ENCODE measurements at regions not wholly inside any gene's neighbourhood (a gene's known extent, or its start where the extent isn't known, plus 50 kb on each side); places are given as distances from the start of the nearest gene placed in this dataset.
"Not testable (repeated sequence)": the region's sequence is repeated elsewhere in the genome, so short reads cannot be mapped to it uniquely, and the experiment has no call there.

- DNase-seq (ENCODE audit: low spot score), result not testable (repeated sequence)
Measured at GRCh38 chr9:88849878-88850277, 141.4 kb upstream of the S1PR3 start.

DNA sequence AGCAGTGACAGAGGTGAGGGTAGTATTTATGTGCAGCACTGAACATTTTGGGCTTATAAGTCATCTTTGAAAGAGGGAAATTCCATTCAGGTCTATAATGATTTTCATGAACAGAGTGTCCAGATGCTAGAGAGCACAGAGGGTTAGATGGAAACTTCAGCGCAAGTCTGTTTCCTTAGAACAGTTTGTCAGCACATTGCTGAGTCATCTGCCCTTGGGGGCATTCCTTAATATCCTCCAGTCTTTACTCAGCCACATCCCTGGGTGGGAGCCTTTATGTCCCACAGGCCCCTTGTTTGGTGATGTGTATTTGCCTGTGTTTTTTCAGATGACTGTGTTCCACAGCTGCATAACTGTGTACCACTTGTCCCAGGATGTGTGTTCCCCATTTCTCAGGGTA, 138.5 kb upstream of the S1PR3 start:
- no peak for DNase-seq (ENCODE audit: low spot score)

DNA sequence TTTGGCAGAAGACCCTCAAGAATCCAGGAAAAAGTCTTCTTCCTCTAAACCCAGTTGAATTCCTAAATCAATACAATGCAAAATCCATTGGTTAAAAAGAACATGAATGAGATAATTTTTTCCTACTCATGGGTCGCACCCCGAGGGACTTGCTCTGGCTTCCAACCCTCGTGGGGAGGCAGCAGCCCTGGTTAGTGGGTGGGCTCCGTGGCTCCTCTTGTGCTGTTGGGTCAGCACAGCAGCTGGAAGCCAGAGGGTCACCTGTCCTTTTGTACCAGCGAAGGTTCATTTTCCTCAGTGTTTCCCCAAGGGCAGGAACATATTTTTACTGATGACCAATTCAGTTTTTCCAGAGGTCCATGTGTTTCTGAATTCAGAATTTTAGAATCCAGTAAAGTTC, 120.6 kb upstream of the S1PR3 start:
- no peak for DNase-seq (ENCODE audit: low spot score)

- no peak for DNase-seq (ENCODE audit: low spot score)
Measured at GRCh38 chr9:88871669-88872068, 119.6 kb upstream of the S1PR3 start.

GRCh38 chr9:88872192-88872946, 118.9 kb upstream of the S1PR3 start:
- no peak for DNase-seq (ENCODE audit: low spot score)

DNA sequence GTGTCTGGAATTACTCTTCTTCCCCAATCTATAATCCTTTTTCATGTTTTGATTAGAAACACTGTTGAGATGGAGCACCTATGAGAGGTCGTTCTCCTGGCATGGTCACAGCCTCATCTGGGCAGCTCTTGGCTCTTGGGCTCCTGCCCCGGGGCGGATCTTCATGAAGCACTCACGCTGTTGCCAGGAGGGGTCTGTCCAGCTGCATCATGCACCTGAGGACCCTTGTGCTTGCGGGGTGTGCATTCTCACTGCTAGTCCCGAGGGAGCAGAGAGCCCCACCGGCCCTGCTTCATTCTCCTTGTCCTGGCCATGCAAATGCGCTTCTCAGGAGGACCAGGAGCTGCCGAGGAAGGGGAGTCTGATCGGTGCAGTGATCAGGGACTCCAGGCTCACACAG, 117.6 kb upstream of the S1PR3 start:
- no peak for DNase-seq (ENCODE audit: low spot score)

DNA sequence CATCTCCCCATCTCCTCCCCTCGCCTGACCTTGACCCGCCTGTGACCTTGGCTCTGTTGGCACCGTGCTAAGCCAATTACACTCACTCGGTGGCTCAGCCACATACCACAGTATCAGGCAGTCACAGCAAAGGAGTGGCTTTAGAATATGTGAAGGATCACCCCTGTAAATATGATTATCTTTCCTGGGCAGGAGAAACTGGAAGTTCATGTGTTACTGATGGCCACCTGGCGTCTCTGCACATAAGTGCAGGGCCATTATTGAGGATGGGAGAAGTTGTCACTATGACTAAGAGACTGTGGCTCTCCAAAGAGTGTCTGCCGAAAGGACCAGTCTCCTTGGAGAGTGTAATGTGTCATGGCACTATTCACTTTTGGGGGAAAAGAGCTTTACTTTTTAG, 116.9 kb upstream of the S1PR3 start:
- DNase-seq (ENCODE audit: low spot score), result peak; percentile 2

DNA sequence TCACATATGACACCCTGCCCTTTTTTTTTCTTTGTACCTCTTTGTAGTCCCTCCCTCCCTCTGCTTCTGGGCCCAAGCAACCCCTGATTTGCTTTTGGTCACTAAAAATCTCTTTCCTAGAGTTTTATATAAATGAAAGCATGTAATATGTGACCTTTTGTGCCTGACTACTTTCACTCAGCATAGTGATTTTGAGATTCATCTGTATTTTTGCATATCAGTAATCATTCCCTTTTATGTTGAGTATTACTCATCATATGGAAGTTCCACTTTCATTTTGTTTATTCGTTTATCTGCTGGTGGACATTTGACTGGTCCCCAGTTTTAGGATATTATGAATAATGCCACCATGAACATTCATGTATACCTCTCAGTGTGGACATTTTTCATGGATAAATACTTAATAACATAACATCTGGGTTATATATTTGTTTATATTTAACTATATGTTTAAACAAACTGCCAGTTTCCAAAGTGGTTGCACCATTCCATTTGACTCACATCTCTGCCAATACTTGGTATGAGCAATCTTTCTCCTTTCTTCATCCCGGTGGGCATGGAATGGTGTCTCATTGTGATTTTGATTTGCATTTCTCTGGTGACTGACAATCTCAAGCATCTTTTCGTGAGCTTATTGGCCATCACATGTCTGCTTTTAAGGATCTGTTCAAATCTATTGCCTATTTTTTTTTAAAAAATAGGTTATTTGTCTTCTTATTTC, 115.7 kb upstream of the S1PR3 start:
- no peak for DNase-seq (ENCODE audit: low spot score)

DNA sequence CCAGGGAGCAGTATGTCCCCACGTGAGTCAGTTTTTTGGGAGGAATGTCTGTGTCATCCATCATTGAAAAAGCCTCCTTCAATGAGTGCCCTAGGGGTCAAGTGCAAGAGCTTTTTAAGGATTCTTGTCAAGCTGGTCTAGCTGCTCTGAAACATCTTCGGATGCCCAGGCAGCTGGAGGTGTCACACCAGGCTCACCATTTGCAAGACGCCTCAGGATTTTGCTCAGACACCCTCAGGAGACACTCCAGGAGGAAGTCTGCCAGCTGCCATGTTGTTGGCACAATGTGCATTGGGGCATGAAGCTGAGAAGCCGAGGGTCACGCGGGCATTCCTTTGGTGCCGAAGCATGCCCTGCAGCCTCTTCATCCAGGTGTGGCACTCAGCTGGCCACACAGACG, 111.1 kb upstream of the S1PR3 start:
- no peak for DNase-seq (ENCODE audit: low spot score)

- not testable (repeated sequence) for DNase-seq (ENCODE audit: low spot score)
Measured at GRCh38 chr9:88884291-88884690, 107.0 kb upstream of the S1PR3 start.

GRCh38 chr9:88886762-88887161, 104.5 kb upstream of the S1PR3 start:
- DNase-seq (ENCODE audit: low spot score), result not testable (repeated sequence)

DNA sequence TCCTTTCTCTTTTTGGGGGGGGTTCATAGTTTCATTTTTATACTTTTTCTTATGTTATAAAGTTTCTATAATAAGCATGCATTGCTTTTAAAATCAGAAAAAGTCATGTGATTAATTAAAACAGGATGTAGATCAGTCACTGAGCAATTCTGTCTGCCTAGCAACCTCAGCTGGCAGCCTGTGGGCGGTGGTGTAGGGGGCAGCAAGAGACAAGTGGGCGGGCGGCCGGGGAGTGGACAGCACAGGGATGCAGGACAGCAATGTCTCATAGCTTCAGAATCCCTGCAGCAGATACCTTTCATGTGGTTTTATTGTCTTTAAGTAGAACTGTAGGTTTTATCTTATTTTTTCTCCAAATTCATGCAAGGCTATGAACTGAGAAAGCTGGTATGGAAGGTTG, 101.9 kb upstream of the S1PR3 start:
- no peak for DNase-seq (ENCODE audit: low spot score)

DNA sequence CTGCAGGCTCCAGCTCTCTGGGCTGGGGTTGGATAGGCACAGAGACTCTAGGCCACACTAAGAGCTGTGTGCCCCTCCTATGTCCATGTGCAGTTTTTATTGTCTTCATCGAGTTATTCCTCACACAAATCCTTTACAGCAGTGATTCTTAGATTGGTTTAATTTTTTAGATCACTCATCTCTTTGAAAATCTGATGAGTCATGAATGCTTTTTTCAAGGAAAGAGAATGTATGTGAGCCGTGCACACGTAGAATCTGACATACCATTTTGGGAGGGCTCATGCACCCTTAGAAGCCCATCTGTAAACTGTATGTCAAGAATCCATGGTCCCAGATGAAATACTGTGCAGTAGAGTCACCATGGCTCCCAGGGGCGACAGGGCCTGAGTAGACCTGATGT, 100.7 kb upstream of the S1PR3 start:
- DNase-seq (ENCODE audit: low spot score), result no peak

DNA sequence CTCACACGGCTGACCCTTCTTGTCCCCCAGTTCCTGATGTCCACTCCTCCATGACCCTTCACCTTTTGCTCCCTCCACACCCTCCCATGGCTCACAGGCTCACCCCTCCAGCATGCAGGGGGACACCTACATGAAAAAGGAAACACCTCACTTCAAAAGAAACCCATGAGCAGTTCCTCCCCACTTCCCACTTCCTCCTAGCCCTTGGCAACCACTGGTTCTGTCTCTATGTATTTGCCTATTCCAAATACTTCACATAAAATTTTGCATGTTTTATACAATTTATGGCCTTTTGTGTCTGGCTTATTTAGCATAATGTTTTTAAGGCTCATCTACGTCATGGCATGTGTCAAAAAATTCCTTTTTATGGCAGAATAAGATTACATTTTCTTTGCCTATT, 100.2 kb upstream of the S1PR3 start:
- DNase-seq (ENCODE audit: low spot score), result no peak

- DNase-seq (ENCODE audit: low spot score), result no peak
Measured at GRCh38 chr9:88892724-88893123, 98.5 kb upstream of the S1PR3 start.

DNA sequence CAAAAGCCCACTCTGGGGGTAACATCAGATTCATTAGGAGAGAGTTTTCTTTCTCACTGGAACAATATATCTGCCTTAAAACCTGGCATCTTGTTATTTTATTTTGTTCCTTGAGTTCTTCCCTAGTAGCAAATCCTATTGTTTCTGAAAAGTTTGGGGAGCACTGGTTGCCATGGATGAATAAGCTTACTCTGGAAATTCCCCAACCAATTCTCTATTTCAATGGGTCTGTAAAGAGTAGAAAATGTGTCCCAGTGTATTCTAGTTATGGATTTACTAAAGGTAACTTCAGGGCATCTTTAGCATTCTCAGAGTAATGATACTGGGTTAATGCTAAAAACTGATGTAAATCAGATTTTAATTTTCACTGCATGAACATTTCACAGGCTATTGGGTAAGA, 94.2 kb upstream of the S1PR3 start:
- DNase-seq (ENCODE audit: low spot score), result no peak

GRCh38 chr9:88898039-88898720, 93.1 kb upstream of the S1PR3 start:
- DNase-seq (ENCODE audit: low spot score), result no peak

DNA sequence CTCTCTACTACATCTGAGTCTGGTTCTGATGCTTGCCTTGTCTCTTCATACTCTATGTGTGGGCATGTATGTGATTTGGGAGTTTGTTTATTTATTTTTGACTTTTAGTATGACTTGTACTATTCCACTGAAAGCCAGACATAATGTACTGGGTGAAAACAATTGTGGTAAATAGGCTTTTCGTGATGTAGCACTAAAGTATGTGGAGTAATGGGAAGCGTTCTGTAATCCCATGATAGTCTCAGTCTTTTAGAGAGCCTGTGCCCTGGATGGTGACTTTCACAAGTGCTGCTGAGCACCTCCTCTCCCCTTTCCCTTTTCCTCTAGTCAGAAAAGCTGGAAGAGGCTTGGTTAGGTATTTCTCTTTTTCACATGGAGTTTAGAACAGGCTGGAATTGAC, 85.8 kb upstream of the S1PR3 start:
- DNase-seq (ENCODE audit: low spot score), result no peak

GRCh38 chr9:88915916-88916315, 75.4 kb upstream of the S1PR3 start:
- no peak for DNase-seq (ENCODE audit: low spot score)

- DNase-seq (ENCODE audit: low spot score), result no peak
Measured at GRCh38 chr9:88916894-88917293, 74.4 kb upstream of the S1PR3 start.

DNA sequence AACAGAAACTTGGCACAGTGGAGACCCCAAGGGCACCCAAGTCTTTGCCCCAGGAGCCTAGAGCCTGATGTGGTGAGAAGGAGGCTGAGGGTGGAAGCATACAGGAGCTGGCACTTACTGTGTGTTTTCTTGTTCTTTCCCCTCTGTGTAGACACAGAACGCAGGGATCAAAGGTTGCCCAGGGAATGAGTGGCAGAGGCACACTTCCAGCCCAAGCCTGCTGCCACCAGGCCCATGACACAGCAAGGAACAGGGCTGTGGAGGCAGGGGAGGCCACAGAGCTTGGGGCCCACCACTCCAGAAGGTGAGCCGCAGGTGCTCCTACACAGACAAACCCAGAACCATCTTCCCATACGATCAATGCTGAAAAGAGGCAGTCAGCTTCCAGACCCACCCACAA, 73.9 kb upstream of the S1PR3 start:
- DNase-seq (ENCODE audit: low spot score), result no peak

DNA sequence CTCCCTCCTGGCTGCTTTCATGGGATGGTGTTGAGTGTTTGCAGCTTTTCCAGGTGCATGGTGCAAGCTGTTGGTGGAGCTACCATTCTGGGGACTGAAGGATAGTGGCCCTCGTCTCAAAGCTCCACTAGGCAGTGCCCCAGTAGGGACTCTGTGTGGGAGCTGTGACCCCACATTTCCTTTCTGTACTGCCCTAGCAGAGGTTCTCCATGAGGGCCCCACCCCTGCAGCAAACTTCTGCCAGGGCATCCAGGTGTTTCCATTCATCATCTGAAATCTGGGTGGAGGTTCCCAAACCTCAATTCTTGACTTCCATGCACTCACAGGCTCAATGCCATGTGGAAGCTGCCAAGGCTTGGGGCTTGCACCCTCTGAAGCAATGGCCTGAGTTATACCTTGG, 72.7 kb upstream of the S1PR3 start:
- not testable (repeated sequence) for DNase-seq (ENCODE audit: low spot score)

GRCh38 chr9:88920645-88921044, 70.6 kb upstream of the S1PR3 start:
- DNase-seq (ENCODE audit: low spot score), result no peak

Data from SK-N-DZ (cell line).